HG03196 (cell line): ENCODE measurements at regions not wholly inside any gene's neighbourhood (a gene's known extent, or its start where the extent isn't known, plus 50 kb on each side); places are given as distances from the start of the nearest gene placed in this dataset.
"Not testable (repeated sequence)": the region's sequence is repeated elsewhere in the genome, so short reads cannot be mapped to it uniquely, and the experiment has no call there.

Source experiments
- ATAC-seq: cut with Tn5 transposase; IDR thresholded peaks from one replicate; pipeline ENCODE4 v1.9.1; 2021; ENCODE audit not compliant: unreplicated experiment

DNA sequence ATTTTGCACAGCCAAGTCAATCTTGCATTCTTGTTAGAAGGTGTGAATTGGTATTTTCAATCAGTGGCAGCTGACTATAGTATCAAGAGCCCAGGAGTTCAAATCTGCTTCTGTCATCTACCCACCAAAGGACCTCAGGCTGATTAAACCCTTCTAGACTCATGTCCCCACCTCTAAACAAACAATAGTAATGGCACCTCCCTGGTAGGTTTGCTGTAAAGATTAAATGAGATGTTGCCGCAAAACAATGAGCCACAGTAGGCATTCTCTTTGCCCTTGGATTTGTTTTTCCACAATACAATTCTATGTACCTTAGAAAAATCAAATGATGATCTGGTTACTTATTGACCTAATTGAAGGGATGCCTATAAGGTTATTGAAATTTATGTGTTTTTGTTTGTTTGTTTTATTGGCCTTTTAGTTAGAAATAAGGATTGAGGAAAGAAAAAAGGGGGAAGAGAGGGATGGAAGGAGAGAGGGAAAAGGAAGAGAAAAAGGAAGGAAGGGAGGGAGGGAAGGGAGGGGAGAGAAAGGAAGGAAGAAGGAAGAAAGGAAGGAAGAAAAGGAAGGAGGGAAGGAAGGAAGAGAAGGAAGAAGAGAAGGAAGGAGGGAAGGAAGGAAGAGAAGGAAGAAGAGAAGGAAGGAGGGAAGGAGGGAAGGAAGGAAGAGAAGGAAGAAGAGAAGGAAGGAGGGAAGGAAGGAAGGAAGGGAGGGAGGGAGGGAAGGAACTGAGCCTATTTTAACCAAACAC lies 110.7 kb downstream of the ETS2 start:
- ATAC-seq: no peak

DNA sequence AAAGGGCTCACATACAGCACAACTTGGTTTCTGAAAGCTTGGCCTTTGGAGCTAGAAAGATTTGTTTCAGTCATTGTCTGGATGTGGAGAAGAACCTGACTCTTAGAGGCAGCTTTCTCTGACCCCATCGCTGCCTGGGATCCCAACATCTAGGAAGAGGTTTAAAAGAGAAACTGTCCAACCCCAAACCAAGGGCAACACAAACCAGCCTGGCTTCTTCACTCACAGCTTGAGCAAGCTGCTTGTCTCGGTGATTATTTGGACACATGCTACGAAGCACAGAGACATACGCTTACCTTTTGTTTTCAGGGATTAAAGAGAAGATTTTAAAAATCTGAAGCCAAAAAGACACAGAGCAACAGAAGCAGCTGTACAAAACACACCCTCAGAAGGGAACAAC lies 109.8 kb downstream of the ETS2 start:
- no peak for ATAC-seq

DNA sequence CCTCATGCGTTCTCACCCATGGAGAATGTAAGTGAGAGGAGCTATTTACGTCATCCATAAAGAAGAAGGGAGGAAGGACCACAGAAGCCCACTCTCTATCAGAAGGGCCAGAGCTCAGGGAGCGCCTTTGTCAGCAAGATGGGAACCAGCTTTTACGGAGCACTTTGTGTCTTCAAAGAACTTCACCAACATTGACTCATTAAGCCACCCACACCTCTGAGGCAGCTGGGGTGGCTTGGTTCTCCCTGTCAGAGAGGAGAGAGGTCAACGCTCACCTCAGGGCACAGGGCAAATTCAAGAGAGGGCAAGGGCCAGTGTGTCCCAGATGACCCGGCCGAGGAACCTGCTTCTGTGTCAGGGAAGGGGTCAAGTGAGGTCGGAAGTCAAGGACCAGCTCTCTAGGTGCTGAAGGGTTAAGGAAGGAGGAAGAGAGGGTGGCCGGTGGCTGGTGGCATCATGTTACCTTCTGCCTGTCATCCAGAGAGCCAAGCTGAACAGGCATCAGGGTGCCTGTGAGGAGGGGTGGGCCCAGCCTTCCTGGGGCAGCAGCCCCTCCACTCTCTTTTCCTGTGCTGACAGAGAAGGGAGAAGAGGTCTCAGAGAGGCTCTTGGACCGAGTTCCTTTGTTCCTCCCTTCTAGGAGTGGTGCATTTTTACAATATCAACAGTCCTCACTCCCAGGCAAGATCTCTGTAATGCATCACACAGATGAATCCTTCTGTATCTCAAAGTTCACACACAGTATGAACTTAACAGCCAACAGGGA lies 109.0 kb downstream of the ETS2 start:
- no peak for ATAC-seq

DNA sequence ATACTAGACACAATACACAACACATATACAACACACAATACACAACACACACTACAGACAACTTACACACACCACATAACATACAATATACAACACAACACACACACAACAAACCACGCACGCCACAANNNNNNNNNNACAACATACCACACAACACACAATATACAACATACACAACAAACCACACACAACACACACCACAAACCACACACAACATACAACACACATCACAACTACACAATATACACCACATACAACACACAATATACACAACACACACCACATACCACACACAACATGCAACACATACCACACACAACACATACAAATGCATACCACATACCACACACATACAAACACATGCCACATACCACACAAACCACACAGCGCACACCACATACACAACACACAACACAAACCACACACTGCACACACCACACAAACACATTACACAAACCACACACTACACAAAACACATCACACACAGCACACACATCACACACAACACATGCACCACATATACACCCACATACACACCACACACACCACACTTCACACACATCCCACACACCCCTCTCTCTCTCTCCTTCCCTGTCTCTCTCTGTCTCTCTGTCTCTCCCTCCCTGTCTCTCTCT lies 108.3 kb downstream of the ETS2 start:
- no peak for ATAC-seq

DNA sequence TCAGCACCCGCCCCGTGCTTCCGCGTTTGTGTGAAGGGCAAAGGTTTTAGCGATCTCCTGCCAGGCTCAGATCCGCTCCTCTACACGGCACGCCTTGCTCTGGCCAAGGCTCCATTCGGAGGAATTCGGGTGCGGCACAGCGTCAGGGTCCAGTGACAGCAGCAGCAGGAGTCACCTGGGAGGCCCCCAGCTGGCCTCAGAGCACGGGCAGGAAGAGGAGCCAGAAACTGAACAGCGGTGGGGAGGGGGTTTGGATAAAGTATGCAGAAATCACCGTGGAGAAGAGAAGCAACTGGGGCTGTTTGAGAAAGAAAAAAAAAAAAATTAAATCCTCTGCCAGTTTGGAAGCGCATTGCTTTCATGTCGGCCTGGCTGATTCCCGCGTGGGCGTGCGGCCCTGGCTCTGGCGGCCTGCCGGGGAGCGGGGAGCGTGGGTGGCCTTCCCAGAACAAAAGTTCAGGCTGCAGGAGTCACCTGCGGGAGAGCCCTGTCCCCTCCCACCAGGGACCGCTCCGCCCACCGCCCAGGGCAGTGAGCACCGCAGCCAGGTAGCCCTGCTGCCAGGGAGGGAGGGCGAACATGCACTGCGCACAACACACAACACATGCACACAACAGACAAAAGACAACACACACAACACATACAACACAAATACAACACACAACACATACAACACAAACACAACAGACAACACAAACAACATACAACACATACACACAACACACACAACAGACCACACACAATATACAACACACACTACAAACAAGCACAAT lies 107.6 kb downstream of the ETS2 start:
- ATAC-seq: no peak

DNA sequence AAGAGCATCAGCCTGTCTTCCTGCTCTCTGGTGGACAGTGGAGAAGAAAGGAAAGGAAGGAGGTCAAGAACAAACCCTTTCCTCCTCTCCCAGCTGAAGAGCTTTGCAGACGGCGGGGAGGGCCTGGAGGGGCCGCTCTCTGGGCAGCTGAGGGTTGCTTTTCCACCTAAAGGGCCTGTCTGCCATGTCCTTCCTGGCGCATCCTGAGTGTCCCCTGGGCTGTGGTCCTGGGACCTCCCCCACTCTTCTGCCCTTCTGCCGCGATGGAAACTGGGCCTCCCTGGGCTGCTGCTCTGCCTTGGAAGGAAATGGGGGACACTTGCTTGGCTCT lies 107.0 kb downstream of the ETS2 start:
- ATAC-seq: no peak

DNA sequence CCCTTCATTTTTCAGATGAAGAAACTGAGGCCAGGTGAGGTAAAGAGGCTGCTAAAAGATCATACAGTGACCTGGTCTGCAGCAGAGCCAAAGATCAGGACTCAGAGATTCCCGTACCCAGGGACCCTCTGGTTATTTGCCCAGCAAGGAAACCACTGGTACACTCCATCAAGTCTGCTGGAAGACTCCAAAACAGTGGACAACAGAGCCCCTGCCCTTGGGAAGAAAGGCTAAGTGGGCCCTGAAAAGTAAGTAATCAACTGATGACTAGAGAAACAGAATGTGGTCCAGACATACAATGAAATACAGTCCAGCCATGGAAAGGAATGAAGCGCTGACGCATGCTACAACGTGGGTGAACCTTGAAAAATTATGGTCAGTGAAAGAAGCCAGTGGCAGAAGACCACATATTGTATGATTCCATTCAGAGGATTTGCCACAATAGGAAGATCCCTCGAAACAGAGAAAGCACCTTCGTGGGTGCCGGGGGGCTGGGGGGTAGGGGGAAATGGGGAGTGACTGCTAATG lies 106.4 kb downstream of the ETS2 start:
- ATAC-seq: no peak

DNA sequence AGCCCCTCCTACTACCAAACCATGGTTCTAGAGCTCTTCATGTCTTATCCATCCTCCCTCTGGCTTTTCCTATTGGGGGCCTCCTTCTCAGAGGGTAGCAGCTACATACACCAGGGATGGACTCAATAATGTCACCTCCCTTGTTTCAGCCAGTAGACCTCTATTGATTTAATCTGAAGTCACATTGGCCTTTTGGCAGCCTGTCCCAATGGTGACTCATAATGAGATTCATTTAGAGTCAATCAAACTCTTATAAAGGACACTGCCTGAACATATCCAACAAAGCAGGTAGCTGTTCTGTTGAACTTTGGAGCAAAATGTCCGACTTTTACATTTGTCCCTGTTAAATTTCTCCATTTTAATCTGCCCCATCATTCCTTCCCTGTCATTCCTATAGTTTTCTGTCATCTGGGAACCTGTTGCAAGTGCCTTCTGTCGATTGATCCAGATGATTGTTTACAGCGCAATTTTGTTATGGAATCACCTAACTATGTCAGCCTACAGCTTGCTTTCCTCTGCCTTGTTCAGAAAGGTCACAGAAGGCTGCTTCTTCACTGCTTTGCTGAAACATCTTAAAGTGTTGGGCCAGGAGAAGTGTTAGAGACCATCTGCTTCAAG lies 105.9 kb downstream of the ETS2 start:
- ATAC-seq: no peak

DNA sequence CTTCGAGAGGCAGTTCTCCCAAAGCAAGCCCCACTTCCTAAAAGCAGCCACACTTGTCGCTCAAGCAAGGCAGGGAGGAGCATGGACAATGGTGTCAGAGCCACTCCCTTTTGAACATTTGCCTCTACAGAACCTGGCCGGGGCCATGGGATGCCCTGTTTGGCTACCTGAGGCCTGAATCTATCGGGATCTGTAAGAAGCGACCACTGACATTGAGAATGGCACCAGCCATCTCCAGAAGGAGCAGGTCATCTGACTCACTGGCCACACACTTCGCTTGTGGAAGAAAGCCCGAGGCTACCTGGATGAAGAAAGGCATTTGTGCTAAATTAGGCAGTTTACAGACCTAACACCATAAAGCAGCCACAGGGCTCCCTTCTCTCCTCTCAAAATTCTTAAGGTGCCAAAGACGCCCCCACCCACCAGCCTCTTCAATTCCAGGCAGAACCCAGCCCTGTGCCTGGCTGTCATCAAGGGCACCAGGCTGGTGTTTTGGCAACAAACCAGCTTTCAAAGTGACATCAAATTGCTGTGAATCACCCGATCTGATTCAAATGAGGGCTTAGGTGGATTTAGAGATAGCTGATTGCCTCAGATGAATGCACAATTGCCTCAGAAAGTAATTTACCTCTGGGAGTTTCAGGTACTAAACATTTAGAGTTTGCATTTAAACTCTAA lies 104.8 kb downstream of the ETS2 start:
- no peak for ATAC-seq

DNA sequence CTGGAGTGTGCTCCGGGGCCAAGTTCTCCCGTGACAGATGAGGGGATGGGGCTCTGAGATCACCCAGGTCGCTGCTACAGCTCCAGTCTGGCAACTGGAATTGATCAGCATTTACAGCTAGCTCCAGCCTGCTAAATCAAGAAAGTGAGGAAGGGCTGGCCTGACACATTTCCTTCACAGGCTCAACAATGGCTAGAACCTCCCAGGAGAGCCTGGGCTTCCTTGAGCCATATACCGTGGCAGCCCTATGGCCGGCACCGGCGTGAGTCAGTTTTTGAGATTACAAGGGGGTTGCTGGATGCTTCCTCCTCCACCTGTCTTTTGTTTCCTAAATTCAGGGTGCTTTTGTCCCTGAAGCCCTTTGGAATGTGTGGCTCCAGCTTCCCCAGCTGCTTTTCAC lies 104.2 kb downstream of the ETS2 start:
- ATAC-seq: no peak

DNA sequence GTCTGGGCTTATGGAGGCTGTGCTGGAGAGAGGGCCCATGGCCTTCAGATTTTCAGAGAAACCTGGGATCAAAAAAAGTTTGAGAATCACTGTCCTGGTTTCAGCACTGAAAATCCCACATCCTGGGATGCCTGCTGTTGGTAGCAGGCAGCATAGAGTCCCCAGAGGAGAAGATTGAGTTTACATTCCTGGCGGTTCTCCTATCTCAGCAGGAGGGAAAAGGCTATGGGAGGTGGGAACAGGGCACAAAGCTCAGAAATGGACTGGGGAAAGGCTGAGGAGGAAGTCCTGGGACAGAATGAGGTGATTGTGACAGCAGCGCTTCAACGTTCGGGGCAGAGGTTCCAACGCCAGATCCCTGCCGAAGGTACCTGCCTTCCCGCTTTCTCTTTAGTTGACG lies 103.4 kb downstream of the ETS2 start:
- no peak for ATAC-seq

DNA sequence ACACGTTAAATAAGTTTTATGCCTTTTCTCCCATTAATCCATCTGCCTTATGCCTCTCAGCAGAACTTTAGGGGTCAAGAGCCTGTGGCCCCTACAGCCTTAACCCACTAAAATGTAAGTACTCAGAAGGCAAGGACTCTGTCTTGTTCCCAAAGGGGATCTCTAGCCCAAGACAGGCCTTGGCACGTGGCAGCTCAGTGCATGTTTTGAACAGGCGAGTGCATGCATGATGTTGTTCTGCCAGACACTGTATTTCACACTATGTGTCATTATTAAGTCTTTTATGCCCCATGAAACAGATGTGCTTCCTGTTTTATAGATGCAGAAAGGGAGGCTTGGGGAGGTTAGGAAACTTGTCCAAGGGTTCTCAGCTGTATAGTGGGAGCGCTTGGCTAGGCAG lies 102.8 kb downstream of the ETS2 start:
- ATAC-seq: no peak

DNA sequence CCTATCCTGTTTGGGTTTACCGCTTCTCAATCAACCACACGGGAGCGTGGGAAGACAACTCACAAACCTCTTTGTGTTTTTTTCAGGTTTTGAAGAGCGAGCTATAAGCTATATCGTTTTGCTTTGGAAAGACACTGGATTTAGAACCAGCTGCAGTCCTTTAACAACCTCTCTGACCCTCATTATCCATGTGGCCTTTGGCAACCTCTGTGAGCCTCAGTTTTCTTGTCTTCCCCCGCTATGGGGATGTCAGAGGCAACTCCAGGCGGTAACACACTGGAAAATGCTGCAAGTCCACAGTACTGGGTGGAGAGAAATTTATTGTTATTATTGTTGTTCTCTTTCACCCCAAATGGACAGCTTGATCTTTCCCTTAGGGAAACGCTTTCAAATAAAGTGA lies 100.0 kb downstream of the ETS2 start:
- ATAC-seq: no peak

DNA sequence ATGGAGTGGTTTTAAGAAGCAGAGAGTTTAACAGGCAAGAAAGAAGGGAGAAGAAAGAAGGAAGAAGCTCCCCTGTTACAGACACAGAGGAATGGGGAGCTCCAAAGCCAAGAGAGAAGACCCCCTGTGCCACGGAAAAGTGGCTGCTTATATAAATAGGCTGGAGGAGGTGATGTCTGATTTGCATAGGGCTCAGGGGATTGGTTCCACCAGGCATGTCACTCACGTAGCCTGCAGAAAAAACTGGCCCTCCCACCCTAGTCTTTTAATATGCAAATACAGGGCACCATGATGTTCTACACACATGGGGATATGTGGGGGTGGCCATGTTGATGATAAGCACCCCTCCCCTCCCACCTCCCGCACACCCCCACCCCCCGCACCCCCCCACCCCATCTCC lies 99.6 kb downstream of the ETS2 start:
- ATAC-seq: no peak

DNA sequence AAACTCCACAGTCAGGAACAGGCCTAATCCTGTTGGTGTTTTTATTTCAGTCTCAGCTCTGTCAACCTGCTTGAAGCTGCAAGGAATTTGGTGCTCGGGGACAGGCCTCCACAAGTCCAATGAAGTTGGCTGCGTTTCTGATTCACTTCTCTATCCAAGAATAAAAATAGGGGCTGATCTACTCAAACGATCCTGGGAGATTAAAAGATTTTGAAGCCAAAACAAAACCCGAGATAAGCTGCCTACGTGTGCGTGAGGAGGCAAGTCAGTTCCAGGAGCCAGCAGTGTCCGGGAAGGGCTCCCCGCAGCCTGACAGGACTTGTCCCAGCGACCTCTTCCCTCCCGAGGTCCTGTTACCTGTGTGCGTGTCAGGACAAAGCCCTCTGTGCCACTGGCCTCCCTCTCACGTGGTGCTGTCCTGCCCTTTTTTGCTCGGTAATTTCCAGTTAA lies 98.0 kb downstream of the ETS2 start:
- ATAC-seq: no peak

DNA sequence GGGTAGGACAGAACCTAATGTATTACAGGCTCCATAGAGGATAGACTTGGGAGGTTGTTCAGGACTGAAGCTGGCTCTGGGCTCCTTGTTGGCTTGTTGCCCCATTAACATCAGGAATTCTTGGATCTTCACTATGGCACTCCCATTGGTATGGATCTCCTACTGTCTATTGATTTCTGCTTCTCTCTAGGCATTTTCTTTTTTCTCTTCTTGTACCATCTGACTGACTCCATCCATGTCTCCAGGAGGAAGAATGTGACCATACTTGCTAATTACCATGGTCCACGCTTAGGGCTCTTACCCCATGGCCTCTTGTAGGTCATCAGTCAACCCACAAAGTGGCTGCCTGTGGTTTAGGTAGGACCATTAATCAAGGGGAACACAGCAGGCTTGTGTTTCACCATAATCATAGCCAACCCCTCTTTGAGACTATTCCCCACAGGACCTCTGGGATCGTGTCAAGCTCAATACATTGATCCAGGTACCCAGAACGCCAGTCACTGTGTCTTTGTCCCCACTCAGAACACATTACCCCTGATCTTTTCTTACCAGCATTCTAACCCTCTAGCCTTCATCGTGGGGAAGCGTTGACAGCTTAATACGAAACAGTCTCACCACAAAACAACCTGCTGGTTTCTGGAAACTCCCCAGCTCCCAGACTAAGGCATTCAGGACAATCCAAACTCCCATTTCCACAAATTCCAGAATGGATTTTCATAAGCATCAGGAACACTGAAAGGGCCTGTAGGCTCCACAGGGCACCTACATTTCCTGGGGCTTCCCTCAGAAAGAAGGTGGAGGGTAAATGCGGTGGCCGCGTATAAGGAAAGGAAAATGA lies 97.1 kb downstream of the ETS2 start:
- no peak for ATAC-seq

DNA sequence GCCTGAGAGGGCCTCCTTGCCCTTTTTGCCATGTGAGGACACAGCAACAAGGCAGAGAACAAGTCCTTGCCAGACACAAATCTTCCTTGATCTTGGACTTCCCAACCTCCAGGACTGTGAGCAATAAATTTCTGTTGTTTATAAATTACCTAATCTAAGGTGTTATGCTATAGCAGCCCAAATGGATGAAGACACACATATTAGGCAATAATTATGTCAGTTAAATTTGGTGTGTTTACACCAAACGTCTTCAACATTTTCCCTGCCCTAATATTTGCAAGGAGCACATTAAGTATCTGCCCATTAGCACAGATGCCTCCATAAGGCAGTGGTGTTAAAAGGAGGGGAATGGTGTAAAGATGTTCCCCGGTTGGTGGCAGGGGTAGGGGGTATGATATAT lies 94.8 kb downstream of the ETS2 start:
- ATAC-seq: no peak

DNA sequence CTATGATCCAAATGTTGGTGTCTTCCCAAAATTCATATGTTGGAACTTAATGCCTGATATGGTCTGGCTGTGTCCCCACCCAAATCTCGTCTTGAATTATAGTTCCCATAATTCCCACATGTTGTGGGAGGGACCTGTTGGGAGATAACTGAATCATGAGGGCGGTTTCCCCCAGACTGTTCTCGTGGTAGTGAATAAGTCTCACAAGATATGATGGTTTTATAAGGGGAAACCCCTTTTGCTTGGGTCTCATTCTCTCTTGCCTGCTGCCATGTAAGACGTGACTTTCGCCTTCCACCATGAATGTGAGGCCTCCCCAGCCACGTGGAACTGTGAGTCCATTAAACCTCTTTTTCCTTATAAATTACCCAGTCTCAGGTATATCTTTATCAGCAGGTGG lies 94.3 kb downstream of the ETS2 start:
- not testable (repeated sequence) for ATAC-seq

DNA sequence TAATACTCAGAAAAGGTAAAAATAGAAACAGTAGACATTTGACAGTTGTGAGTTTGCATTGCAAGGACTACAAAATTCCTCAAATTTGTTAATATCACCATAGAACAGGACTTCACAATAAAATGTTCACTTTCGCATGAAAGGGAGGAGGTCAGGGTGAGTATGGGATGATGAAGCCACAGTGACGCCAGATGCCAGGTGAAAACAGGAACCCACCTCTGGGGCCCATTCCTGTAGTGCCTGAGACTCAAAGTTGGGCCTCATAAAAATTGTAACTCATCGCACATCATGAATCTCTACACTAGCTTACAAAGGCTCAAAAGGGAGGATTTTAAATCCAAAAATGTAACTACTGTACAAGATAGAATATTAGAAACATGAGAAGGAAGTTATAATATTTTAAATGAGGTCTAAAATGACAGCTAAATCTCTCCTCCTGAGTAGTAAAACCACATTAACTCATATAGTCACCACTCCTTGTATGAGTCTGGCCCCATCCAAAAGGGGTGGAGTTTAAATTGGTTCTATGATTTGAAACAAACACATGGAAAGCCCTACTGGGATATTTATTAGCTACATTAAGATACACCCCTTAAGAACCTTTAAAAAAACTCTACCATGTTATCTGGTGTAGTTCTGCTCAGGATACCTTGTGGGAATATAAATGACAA lies 93.7 kb downstream of the ETS2 start:
- no peak for ATAC-seq
